Middle frontal gyrus (tissue), 1 donor: ENCODE measurements at regions not wholly inside any gene's neighbourhood (a gene's known extent, or its start where the extent isn't known, plus 50 kb on each side); places are given as distances from the start of the nearest gene placed in this dataset.
"Not testable (repeated sequence)": the region's sequence is repeated elsewhere in the genome, so short reads cannot be mapped to it uniquely, and the experiment has no call there.

Experiments
- DNase-seq: peaks from one replicate; pipeline ENCODE4 v3.0.0-alpha.2; 2015; ENCODE audit warnings: low spot score; ENCODE audit errors: extremely low spot score

DNA sequence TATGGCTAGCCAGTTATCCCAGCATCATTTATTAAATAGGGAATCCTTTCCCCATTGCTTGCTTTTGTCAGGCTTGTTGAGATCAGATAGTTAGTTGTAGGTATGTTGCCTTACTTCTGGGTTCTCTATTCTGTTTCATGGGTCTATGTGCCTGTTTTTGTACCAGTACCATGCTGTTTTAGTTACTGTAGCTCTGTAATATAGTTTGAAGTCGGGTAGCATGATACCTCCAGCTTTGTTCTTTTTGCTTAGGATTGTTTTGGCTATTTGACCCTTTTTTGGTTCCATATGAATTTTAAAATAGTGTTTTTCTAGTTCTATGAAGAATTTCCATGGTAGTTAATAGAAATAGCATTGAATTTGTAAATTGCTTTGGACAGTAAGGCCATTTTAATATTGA lies 300.5 kb downstream of the PTGER3 start:
- not testable (repeated sequence) for DNase-seq

GRCh38 chr1:70751676-70752287 lies 295.8 kb downstream of the PTGER3 start:
- not testable (repeated sequence) for DNase-seq

DNA sequence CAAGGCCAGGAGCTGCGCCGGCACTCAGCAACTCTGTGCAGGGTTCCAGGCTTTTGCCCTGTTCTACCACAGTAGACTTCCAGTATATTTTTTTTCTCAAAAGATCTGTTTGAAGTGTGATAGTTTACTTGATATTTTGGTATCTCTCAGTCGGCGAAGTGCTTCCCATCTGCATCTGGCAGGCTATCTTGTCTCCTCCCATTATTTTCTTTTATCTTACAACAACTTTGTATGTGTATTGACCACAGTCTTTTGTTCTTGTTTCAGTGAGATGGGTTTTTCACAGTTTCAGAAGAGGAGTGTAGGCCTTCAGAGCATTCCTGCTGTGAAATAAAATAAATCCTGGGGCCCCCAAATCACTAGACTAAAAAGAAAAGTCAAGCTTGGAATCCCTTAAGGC lies 292.9 kb downstream of the PTGER3 start:
- DNase-seq: no peak

DNA sequence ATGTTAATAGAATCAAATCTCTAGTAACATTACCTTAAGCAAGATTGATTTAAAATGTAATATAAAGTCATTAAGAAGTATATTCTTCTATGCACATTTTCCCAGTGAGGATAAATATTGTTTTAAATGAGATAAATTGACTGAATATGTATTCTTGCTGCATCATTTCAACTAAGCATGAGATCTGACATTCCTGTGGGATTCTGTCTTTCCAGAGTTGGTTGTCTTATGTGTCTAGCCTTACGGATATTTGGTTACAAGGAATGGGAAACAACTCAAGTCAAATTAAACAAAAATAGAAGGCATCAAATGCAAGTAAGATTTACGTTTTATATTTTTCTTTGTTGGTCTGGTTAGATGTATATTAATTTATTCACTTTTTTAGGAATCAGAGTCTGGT lies 287.5 kb downstream of the PTGER3 start:
- DNase-seq: no peak

GRCh38 chr1:70762386-70762785 lies 285.2 kb downstream of the PTGER3 start:
- no peak for DNase-seq

DNA sequence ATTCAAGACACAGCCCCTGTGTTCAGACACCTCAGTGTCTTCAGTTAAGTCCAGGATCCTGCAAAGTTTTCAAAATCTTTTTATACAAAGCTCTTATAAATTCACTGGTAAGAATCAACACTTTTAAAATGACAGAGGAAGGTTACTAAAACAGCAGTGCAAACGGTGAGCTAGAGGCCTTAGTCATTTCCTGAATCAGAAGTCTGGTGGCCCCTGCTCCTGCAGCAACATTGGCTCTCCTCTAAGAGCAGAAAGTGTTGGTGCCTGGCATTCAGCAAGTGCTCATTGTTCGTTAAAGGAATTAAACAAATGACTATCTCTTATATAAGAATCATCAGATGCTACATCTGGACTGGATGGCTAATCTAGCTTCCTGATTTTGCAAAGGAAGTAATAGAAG lies 282.9 kb downstream of the PTGER3 start:
- DNase-seq: no peak

DNA sequence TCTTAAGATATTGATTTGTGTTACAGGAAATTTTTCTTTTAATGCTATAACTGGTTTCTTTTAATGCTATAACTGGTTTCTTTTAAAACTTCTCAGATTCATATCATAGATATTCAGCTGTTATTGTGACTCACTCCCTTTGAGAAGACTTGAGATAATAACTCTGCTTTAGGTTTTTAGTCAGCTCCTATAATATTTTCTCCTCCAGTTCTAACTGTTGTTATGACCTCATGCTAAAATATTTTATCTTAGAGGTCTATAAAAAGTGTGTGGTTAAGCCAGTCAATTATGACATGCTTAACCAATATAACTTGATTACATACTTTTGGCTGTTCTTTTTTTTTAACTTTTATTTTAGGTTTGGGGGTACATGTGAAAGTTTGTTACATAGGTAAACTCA lies 280.2 kb downstream of the PTGER3 start:
- DNase-seq: no peak

DNA sequence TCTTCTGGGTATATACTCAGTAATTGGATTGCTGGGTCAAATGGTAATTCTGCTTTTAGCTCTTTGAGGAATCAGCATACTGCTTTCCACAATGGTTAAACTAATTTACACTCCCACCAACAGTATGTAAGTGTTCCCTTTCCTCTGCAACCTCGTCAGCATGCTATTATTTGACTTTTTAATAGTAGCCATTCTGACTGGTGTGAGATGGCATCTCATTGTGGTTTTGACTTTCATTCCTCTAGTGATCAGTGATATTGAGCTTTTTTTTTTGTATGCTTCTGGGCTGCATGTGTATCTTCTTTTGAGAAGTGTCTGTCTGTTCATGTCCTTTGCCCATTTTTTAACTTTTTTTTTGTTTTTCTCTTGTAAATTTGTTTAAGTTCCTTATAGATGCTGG lies 279.4 kb downstream of the PTGER3 start:
- DNase-seq: no peak

DNA sequence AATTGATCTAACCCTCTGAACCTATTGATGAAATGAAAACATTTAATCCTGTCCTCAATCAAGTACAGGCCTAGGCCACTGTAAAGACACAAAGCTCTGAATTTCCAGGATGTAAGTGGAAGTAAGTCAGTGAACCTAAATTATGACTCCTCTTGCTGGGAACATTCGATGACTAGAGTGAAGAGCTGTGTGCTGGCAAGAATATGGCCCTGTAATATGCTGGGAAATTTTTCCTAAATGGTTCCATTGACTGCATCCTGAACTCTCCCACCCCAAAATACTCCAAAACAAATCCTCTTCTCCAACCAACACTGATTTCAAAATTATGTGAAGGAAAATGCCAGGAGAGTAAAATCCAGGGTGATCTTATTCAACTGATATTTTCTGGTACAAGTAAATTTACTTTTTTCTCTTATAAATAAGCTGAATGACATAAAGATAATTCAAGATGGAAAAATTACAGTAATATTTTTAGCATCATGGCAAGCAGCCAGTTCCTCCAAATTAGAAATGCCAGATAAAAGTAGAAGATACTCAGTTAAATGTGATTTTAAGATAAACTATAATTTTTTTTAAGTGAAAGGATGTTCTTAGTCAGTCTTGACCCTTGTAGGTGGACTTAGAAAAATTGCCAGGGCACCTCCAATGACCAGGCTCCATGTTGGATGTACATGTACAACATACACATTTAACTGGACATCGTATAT lies 269.4 kb downstream of the PTGER3 start:
- no peak for DNase-seq

GRCh38 chr1:70778934-70779333 lies 268.7 kb downstream of the PTGER3 start:
- DNase-seq: no peak

DNA sequence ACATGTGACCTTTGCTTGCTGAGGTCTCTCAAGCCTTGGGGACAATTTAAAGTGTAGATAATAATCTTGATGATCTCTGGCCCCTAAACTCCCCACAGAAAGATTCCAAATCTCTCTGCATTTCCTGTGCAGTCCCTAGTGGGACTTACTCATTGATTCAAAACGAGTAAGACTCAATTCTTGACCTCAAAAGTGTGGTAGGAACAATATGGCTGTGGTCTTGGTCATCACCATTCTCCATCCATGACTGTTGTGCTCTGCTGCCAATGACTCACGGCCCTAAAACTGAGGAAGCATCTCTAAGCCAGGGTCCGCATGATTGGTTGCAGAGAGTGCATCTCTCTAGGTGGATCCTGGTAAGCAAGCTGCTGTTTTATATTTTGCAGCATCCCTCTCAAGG lies 268.0 kb downstream of the PTGER3 start:
- DNase-seq: no peak

GRCh38 chr1:70785287-70785686 lies 262.3 kb downstream of the PTGER3 start:
- DNase-seq: no peak

DNA sequence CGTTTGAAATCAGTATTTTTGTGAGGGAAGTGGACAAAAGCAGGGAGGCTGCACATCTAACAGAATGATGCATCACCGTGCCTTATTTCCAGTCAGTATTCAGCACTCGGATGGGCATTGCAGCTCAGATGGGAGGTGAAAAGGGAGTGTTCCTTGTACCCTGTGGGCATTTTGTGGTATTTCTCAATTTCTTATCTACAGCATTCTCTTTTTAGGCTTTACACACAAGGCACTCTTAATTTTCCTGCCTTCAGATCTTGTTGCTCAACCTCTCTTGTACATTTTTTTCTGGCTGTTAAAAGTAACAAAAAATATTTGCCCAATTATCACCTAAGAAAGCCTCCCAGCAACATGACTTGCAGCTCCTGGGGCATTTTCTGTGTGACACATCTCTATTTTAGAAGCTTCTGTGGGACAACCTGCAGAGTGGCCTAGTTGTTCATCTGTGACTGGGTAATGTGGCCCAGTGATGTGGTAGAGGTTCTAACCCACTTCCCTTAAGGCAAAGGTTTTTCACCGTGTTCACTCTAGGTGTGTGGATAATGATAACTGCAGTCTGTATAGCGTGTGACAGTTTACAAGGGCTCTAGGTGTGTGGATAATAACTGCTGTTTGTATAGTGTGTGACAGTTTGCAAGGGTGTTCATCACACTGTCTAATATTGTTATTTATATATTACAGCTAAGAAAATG lies 257.2 kb downstream of the PTGER3 start:
- no peak for DNase-seq

DNA sequence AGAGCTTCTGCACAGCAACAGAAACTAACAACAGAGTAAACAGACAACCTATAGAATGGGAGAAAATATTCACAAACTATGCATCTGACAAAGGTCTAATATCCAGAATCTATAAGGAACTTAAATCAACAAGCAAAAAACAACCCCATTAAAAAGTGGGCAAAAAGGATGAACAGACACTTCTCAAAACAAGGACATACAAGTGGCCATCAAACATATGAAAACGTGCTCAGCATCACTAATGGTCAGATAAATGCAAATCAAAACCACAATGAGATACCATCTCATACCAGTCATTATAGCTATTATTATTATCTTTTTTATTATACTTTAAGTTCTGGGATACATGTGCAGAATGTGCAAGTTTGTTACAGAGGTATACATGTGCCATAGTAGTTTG lies 252.6 kb downstream of the PTGER3 start:
- not testable (repeated sequence) for DNase-seq

DNA sequence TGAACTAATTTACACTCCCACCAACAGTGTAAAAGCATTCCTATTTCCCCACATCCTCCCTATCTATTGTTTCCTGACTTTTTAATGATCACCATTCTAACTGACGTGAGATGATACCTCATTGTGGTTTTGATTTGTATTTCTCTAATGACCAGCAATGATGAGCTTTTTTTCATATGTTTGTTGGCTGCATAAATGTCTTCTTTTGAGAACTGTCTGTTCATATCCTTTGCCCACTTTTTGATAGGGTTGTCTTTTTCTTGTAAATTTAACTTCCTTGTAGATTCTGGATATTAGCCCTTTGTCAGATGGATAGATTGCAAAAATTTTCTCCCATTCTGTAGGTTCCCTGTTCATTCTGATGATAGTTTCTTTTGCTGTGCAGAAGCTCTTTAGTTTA lies 251.3 kb downstream of the PTGER3 start:
- DNase-seq: not testable (repeated sequence)

DNA sequence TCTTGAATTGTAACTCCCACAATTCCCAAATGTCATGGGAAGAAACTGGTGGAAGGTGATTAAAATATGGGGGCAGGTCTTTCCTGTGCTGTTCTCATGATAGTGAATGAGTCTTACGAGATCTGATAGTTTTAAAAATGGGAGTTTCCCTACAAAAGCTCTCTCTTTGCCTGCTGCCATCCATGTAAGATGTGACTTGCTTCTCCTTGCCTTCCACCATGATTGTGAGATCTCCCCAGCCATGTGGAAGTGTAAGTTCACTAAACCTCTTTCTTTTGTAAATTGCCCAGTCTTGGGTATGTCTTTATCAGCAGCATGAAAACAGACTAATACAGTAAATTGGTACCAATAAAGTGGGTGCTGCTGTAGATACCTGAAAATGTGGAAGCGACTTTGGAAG lies 245.0 kb downstream of the PTGER3 start:
- not testable (repeated sequence) for DNase-seq

DNA sequence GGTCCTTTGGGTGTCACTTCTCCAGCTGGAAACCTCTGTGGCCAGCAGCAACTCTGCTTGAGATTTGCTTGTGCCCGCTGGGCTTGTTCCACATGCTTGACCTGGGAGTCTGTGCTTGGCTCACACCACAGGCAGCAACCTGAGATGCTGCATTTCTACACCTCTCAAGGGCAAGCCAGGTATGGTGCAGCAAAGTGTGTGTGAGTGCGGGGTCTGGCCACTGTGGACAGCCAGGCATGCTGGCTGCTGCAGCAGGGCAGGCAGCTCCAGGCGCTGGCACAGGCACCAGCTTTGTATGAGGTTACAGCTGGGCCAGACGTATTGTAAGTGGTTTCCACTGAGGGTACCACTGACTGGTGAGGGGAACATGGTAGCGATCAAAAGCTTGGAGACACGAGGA lies 242.0 kb downstream of the PTGER3 start:
- DNase-seq: no peak

DNA sequence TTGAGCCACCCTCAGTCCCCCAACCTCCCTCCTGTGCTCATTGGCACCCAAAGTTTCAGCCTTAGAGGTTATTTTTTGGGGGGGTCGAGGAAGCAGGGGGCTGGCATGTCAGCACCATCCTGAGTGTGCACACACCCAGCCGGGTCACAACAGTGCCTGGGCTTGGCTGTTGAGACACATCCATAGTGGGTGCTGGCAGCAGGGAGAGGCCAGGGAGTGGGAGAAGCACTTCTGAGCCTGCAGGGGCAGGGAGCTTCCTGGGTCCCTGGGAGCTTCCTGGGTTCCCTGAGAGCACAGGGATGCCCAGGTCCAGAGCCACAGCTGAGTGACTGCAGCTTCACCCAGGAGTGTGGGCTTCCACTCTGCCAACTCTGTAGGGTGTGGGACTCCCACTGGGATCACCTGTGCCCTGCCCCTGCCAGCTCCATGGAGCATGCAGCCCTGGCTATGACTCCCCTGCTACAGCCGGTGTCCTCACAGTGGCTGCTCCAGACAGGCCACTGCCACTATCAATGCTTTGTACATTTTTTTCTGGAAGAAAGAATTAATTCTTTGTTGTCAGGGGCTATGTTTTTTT lies 240.4 kb downstream of the PTGER3 start:
- DNase-seq: no peak

DNA sequence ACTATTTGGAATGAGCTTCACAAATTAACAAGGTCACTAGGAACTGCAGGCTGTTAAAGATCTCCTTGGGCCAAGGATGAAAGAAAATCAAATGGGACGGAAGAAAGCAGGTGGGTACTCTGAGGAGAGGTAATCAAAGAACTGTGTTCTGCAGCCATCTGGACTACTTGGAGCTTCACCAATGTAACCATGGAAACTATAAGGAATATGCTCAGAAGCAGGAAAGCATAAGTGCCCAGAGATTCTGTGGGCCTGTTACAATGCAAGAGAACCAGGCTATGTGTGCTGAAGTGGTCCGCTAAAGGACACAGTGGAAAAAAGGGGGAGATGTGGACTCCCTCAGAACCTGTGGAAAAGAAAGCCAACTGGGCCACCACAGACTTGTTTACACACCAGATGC lies 238.5 kb downstream of the PTGER3 start:
- no peak for DNase-seq

DNA sequence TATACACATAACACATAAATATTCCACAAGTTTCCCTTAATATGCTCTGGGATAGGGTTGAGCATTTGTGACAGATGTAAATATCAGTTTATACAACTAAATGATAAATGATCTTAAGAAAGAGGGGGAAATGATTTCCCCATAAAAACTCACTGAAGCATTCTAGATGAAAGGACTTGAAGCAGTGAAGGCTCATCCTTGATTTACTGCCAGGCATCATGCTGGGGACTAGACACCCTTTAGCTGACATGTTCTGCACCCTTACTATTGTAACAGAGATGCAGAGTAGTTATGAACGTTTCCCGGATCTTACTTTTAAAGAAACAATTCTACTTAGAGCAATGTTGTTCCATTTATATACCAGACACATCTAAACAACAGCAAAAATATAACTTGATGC lies 235.8 kb downstream of the PTGER3 start:
- no peak for DNase-seq

DNA sequence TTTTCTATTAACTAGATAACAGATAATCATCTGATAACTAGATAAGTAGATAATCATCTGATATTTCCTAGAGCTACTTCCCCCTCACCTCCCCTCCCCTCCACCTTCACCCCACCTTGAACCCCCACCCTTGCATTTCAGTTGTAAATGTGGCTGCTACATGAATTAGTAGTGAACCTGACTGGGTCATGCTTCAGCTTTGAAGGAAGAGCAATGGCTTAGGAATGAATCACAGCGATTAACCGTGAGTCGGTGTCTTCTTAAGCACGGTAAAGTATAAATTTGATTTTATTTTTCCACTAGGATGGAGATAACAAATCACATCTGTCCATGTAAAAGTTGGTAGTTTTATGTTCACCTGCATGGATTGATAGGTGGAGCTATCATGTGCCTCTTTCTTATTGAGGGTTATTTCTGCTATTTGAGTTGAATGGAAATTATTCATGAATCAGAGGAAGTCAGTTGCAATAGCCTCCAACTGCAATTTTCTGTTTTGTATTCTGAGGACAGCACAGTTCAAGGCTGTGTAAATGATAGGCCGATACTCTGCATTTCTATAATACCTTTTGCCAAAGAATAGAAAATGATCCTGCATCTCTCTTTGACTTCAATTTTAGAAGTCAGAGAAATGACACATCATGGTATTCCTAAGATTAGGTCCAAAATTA lies 235.0 kb downstream of the PTGER3 start:
- no peak for DNase-seq

DNA sequence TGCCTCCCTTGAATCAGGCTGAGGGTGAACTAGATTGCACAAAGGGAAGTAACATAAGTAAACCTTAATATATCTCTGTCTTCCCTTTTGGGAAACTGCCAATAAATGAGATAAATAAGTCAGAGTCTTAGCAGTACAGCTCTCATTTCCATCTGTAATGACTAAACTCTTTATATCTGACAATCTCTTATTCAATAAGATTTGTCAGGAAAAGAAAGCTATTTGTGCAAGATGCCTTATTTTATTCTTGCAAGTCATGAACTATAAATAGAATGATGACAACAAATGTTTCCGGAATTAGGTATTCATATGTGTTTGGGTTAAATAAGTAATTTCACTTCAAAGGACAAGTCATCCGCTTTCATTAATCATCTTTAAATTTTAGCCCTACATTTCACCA lies 229.2 kb downstream of the PTGER3 start:
- DNase-seq: no peak
